ENCODE measurements at regions not wholly inside any gene's neighbourhood (a gene's known extent, or its start where the extent isn't known, plus 50 kb on each side); places are given as distances from the start of the nearest gene placed in this dataset.

DNA sequence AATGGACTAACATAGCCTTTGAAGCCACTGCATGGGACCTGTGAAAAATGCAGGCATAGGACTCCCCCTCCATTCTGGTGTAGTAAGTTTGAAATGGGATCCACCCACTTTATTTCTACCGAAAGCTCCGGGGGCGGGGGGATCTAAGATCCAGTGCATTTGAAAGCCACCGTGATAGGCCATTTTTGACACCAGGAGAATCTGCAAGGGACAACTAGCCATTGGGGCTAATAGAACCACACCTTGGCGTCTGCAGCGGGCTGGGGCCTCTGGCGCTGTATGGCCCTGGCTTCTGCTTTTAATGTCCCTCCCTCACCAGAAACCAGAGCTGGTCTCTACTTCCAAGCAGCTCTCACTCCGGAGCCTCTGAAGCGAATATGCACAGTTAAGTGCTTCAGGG, 60.1 kb upstream of the GPR26 start:
- no peak for TF ChIP-seq CTCF (IDR thresholded peaks at IDR 0.05)
- TF ChIP-seq ZFX (IDR thresholded peaks at IDR 0.05; ENCODE audit: borderline replicate concordance), result no peak
